ENCODE measurements at regions not wholly inside any gene's neighbourhood (a gene's known extent, or its start where the extent isn't known, plus 50 kb on each side); places are given as distances from the start of the nearest gene placed in this dataset.
A peak's percentile ranks its signal among the peaks of the same experiment; 100 is the strongest.
"Not testable (repeated sequence)": the region's sequence is repeated elsewhere in the genome, so short reads cannot be mapped to it uniquely, and the experiment has no call there.

DNA sequence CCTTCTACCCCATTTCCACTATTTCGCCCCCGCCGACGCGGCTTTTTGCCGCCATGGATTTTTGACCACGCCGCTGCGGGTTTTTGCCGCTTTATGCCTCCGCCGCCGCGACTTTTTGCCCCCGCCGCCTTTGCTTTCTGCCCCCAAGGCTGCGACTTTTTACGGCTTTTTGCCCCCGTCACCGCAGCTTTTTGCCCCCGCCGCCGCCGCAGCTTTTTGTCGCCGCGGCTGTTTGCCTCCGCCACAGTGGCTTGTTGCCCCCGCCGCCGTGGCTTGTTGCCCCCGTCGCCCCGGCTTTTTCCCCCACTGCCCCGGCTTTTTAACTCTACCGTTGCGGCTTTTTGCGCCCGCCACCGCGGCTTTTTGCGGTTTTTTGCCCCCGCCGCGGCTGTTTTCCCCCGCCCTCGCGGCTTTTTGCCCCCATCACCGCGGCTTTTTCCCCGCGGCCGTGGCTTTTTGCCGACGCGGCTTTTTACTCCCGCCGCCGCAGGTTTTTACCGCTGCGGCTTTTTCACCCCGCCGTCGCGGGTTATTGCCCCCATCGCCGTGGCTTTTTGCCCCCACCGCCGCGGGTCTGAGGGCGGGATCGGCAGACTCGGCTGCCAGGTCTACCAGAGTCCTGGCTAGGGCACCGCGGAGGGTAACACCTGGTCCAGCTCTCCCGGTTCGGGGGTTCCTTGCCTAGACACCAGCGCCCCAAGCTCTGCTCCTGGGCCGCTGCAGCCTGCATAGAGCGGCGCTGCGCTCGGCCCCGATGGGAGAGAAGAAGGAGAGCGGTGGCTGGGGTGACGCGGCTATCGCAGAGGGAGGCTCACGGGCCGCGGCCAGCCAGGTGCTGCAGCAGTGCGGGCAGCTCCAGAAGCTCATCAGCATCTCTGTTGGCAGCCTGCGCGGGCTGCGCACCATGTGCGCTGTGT is 562.7 kb upstream of the WSB1 start:
- H3K36me3 ChIP-seq (ENCODE audit: insufficient read depth, low read length): no peaks in the 10 kb centered on the region
- H3K4me3 ChIP-seq (ENCODE audit: low read length): no peak overlapping the region
- POLR2A ChIA-PET: no interaction called here
- H3K4me1 ChIP-seq (ENCODE audit: insufficient read depth, low read length): no peaks in the 10 kb centered on the region
- no peaks in the 10 kb centered on the region for H3K27me3 Mint-ChIP-seq
- H3K36me3 Mint-ChIP-seq (ENCODE audit: low read depth): no peaks in the 10 kb centered on the region
- CTCF ChIA-PET: no interaction called here
- peaks cover 3 to 24% of the 10 kb centered on the region in 2 experiments for H3K9me3 ChIP-seq (ENCODE audit: control insufficient read depth in 1 of 2, insufficient read depth in 1 of 2, low read length in 2 of 2)
- H3K9me3 Mint-ChIP-seq: peaks cover 3% of the 10 kb centered on the region
- H3K27ac ChIP-seq (ENCODE audit: low read depth in 1 of 2, low read length in 2 of 2): no peak overlapping the region
- DNase-seq (peak in 1 of 14 experiments; percentile 2), ATAC-seq (ENCODE audit: poor library complexity) (no peak)
- intact Hi-C loops (cut with DNase I, micrococcal nuclease): no loop called here
- no peaks in the 10 kb centered on the region for H3K27me3 ChIP-seq (ENCODE audit: control insufficient read depth in 1 of 2, insufficient read depth in 2 of 2, low read length in 2 of 2)
- no peak overlapping the region for H3K27ac Mint-ChIP-seq
- H3K4me1 Mint-ChIP-seq (ENCODE audit: low read depth): no peaks in the 10 kb centered on the region
- no peak overlapping the region for H3K4me3 Mint-ChIP-seq
- TF ChIP-seq, protein P1, sequence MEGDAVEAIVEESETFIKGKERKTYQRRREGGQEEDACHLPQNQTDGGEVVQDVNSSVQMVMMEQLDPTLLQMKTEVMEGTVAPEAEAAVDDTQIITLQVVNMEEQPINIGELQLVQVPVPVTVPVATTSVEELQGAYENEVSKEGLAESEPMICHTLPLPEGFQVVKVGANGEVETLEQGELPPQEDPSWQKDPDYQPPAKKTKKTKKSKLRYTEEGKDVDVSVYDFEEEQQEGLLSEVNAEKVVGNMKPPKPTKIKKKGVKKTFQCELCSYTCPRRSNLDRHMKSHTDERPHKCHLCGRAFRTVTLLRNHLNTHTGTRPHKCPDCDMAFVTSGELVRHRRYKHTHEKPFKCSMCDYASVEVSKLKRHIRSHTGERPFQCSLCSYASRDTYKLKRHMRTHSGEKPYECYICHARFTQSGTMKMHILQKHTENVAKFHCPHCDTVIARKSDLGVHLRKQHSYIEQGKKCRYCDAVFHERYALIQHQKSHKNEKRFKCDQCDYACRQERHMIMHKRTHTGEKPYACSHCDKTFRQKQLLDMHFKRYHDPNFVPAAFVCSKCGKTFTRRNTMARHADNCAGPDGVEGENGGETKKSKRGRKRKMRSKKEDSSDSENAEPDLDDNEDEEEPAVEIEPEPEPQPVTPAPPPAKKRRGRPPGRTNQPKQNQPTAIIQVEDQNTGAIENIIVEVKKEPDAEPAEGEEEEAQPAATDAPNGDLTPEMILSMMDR (IDR thresholded peaks at IDR 0.05): no peak

DNA sequence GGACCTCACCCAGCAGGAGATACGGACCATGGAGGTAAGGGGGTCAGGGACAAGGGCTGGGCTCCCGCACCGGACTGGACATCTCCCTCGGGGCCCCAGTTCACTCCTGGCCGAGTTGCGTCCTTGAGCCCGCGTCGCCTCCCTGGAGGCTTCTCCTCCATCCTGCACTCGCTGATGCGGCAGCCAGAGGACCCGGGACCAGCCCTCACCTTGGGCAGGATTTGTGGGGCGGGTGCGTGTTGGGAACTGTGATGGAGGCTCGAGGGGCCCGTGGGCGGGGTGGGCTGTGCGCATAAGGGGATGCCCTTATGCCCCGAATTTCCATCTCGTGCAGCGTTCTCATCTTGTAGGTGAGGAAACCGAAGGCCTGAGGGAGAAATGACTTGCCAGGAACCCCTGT is 562.0 kb upstream of the WSB1 start:
- intact Hi-C loops (cut with DNase I, micrococcal nuclease); ATAC-seq (ENCODE audit: poor library complexity); POLR2A ChIA-PET; H3K27me3 Mint-ChIP-seq; H3K36me3 ChIP-seq (ENCODE audit: insufficient read depth, low read length); CTCF ChIA-PET; H3K36me3 Mint-ChIP-seq (ENCODE audit: low read depth); H3K9me3 Mint-ChIP-seq; H3K4me3 ChIP-seq (ENCODE audit: low read length); H3K27me3 ChIP-seq (ENCODE audit: control insufficient read depth in 1 of 2, insufficient read depth in 2 of 2, low read length in 2 of 2); H3K4me1 ChIP-seq (ENCODE audit: insufficient read depth, low read length); H3K27ac ChIP-seq (ENCODE audit: low read depth in 1 of 2, low read length in 2 of 2); H3K4me3 Mint-ChIP-seq; H3K4me1 Mint-ChIP-seq (ENCODE audit: low read depth); H3K27ac Mint-ChIP-seq: not testable (repeated sequence)
- H3K9me3 ChIP-seq (ENCODE audit: control insufficient read depth in 1 of 2, insufficient read depth in 1 of 2, low read length in 2 of 2): peaks cover 3 to 24% of the 10 kb centered on the region in 2 experiments
- peak in 2 of 14 experiments; percentile 3 to 29 for DNase-seq

DNA sequence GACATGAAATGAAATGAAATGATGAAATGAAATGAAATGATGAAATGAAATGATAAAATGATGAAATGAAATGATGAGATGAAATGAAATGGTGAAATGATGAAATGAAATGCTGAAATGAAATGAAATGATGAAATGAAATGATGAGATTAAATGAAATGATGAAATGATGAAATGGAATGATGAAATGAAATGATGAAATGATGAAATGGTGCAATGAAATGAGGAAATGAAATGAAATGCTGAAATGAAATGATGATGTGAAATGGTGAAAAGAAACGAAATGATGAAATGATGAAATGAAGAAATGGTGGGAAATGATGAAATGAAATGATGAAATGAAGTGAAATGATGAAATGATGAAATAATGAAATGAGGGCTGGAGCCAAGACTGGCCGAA is 559.1 kb upstream of the WSB1 start:
- H3K4me3 ChIP-seq (ENCODE audit: low read length); DNase-seq; H3K27me3 ChIP-seq (ENCODE audit: control insufficient read depth in 1 of 2, insufficient read depth in 2 of 2, low read length in 2 of 2); H3K36me3 Mint-ChIP-seq (ENCODE audit: low read depth); H3K36me3 ChIP-seq (ENCODE audit: insufficient read depth, low read length); H3K4me3 Mint-ChIP-seq; H3K9me3 Mint-ChIP-seq; POLR2A ChIA-PET; ATAC-seq (ENCODE audit: poor library complexity); H3K27ac Mint-ChIP-seq; H3K4me1 Mint-ChIP-seq (ENCODE audit: low read depth); CTCF ChIA-PET; intact Hi-C loops (cut with DNase I, micrococcal nuclease); H3K27ac ChIP-seq (ENCODE audit: low read depth in 1 of 2, low read length in 2 of 2); H3K27me3 Mint-ChIP-seq; H3K4me1 ChIP-seq (ENCODE audit: insufficient read depth, low read length): not testable (repeated sequence)
- H3K9me3 ChIP-seq (ENCODE audit: control insufficient read depth in 1 of 2, insufficient read depth in 1 of 2, low read length in 2 of 2): peaks cover 3 to 24% of the 10 kb centered on the region in 2 experiments

DNA sequence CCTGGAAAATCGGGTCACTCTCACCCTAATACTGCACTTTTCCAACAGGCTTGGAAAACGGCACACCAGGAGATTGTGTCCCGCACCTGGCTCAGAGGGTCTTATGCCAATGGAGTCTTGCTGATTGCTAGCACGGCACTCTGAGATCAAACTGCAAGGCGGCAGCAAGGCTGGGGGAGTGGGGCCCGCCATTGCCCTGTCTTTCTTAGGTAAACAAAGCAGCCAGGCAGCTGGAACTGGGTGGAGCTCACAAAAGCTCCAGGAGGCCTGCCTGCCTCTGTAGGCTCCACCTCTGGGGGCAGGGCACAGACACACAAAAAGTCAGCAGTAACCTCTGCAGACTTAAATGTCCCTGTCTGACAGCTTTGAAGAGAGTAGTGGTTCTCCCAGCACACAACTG is 557.9 kb upstream of the WSB1 start:
- DNase-seq; ATAC-seq (ENCODE audit: poor library complexity); POLR2A ChIA-PET; H3K4me3 Mint-ChIP-seq; H3K27ac ChIP-seq (ENCODE audit: low read depth in 1 of 2, low read length in 2 of 2); H3K4me1 Mint-ChIP-seq (ENCODE audit: low read depth); H3K27ac Mint-ChIP-seq; H3K4me1 ChIP-seq (ENCODE audit: insufficient read depth, low read length); intact Hi-C loops (cut with DNase I, micrococcal nuclease); H3K9me3 Mint-ChIP-seq; H3K36me3 Mint-ChIP-seq (ENCODE audit: low read depth); H3K27me3 Mint-ChIP-seq; H3K27me3 ChIP-seq (ENCODE audit: control insufficient read depth in 1 of 2, insufficient read depth in 2 of 2, low read length in 2 of 2); H3K36me3 ChIP-seq (ENCODE audit: insufficient read depth, low read length); CTCF ChIA-PET; H3K4me3 ChIP-seq (ENCODE audit: low read length): not testable (repeated sequence)
- peaks cover 3 to 21% of the 10 kb centered on the region in 2 experiments for H3K9me3 ChIP-seq (ENCODE audit: control insufficient read depth in 1 of 2, insufficient read depth in 1 of 2, low read length in 2 of 2)
